ENCODE measurements at regions not wholly inside any gene's neighbourhood (a gene's known extent, or its start where the extent isn't known, plus 50 kb on each side); places are given as distances from the start of the nearest gene placed in this dataset.

GRCh38 chr3:165462636-165463334 is 266.6 kb upstream of the SLITRK3 start:
- dilution Hi-C loops (cut with MboI; ENCODE audit: extremely low pct_ligation_motif_present, low sequenced_read_pairs) = no loop called here
- no peak for DNase-seq (ENCODE audit: low read depth, low spot score)

GRCh38 chr3:165459924-165460835 is 264.0 kb upstream of the SLITRK3 start:
- Histone ChIP-seq H3K79me2 (ENCODE audit: control insufficient read depth, insufficient read depth, low read length) (peaks cover 34% of the 10 kb centered on the region), H3K9ac (ENCODE audit: control insufficient read depth, extremely low read depth, insufficient read depth, low read length) (peak overlapping the region; percentile 65), H4K20me1 (ENCODE audit: control insufficient read depth, extremely low read depth, insufficient read depth, low read length) (no peaks in the 10 kb centered on the region), H3K27ac (ENCODE audit: control insufficient read depth, insufficient read depth, low read length) (peak overlapping the region; percentile 80), H2AFZ (ENCODE audit: control insufficient read depth, low read length) (peak overlapping the region; percentile 44), H3K27me3 (ENCODE audit: control insufficient read depth, extremely low read depth, insufficient read depth, low read length) (no peaks in the 10 kb centered on the region), H3K9me1 (ENCODE audit: control insufficient read depth, extremely low read depth, insufficient read depth, low read length) (no peaks in the 10 kb centered on the region), H3K4me2 (ENCODE audit: control insufficient read depth, extremely low read depth, insufficient read depth, low read depth, low read length) (peak overlapping the region; percentile 34), H3K4me3 (ENCODE audit: control insufficient read depth in 2 of 3, extremely low read depth in 1 of 3, insufficient read depth in 2 of 3, low read depth in 1 of 3, low read length in 3 of 3) (peak overlapping the region; percentile 41 to 64 (median 52)), H3K36me3 (ENCODE audit: control insufficient read depth in 2 of 2, extremely low read depth in 1 of 2, insufficient read depth in 2 of 2, low read length in 2 of 2) (no peaks in the 10 kb centered on the region), H3K4me1 (ENCODE audit: control insufficient read depth, extremely low read depth, insufficient read depth, low read length) (peaks cover 3% of the 10 kb centered on the region), H3K9me3 (ENCODE audit: control insufficient read depth, low read depth, low read length) (no peaks in the 10 kb centered on the region)
- TF ChIP-seq CTCF (optimal IDR thresholded peaks at IDR 0.05 in 1 of 3, IDR thresholded peaks at IDR 0.05 in 1 of 3, conservative IDR thresholded peaks at IDR 0.05 in 1 of 3; ENCODE audit: extremely low read depth in 1 of 3, insufficient read depth in 2 of 3, low read length in 3 of 3) (no peak), EZH2 (IDR thresholded peaks at IDR 0.05; ENCODE audit: low read length) (no peak)
- dilution Hi-C loops (cut with MboI; ENCODE audit: extremely low pct_ligation_motif_present, low sequenced_read_pairs) = no loop called here
- peak; percentile 90 for FAIRE-seq
- DNase-seq (ENCODE audit: low read depth, low spot score) = peak; percentile 32

More at GRCh38 chr3:165462636-165463334, 266.6 kb upstream of the SLITRK3 start:
- no peaks in the 10 kb centered on the region for H3K9me3 ChIP-seq (ENCODE audit: control insufficient read depth, low read depth, low read length)
- no peak overlapping the region for H2AFZ ChIP-seq (ENCODE audit: control insufficient read depth, low read length)
- no peaks in the 10 kb centered on the region for H4K20me1 ChIP-seq (ENCODE audit: control insufficient read depth, extremely low read depth, insufficient read depth, low read length)
- peak overlapping the region; percentile 50 for H3K4me2 ChIP-seq (ENCODE audit: control insufficient read depth, extremely low read depth, insufficient read depth, low read depth, low read length)
- peak overlapping the region; percentile 41 to 64 (median 52) for H3K4me3 ChIP-seq (ENCODE audit: control insufficient read depth in 2 of 3, extremely low read depth in 1 of 3, insufficient read depth in 2 of 3, low read depth in 1 of 3, low read length in 3 of 3)
- H3K9me1 ChIP-seq (ENCODE audit: control insufficient read depth, extremely low read depth, insufficient read depth, low read length) = no peaks in the 10 kb centered on the region
- TF ChIP-seq EZH2 (IDR thresholded peaks at IDR 0.05; ENCODE audit: low read length) (no peak), CTCF (optimal IDR thresholded peaks at IDR 0.05 in 1 of 3, IDR thresholded peaks at IDR 0.05 in 1 of 3, conservative IDR thresholded peaks at IDR 0.05 in 1 of 3; ENCODE audit: extremely low read depth in 1 of 3, insufficient read depth in 2 of 3, low read length in 3 of 3) (no peak)
- H3K36me3 ChIP-seq (ENCODE audit: control insufficient read depth in 2 of 2, extremely low read depth in 1 of 2, insufficient read depth in 2 of 2, low read length in 2 of 2) = peaks cover 2% of the 10 kb centered on the region in 2 experiments
- no peak for FAIRE-seq
- H3K27ac ChIP-seq (ENCODE audit: control insufficient read depth, insufficient read depth, low read length) = peak overlapping the region; percentile 2
- peaks cover 3% of the 10 kb centered on the region for H3K4me1 ChIP-seq (ENCODE audit: control insufficient read depth, extremely low read depth, insufficient read depth, low read length)
- no peaks in the 10 kb centered on the region for H3K27me3 ChIP-seq (ENCODE audit: control insufficient read depth, extremely low read depth, insufficient read depth, low read length)
- peaks cover 59% of the 10 kb centered on the region for H3K79me2 ChIP-seq (ENCODE audit: control insufficient read depth, insufficient read depth, low read length)
- H3K9ac ChIP-seq (ENCODE audit: control insufficient read depth, extremely low read depth, insufficient read depth, low read length) = peak overlapping the region; percentile 65
